ENCODE measurements at regions not wholly inside any gene's neighbourhood (a gene's known extent, or its start where the extent isn't known, plus 50 kb on each side); places are given as distances from the start of the nearest gene placed in this dataset.

GRCh38 chr12:87323369-87323768 lies 705.8 kb downstream of the C12orf50 start:
- Histone ChIP-seq H3K79me2 (no peaks in the 10 kb centered on the region), H3K27ac (no peak overlapping the region), H3K4me3 (ENCODE audit: low read depth, low read length) (no peak overlapping the region), H3K4me1 (no peaks in the 10 kb centered on the region), H3K9me3 (ENCODE audit: control insufficient read depth, low read length) (no peaks in the 10 kb centered on the region), H2AFZ (no peak overlapping the region), H3K36me3 (ENCODE audit: control insufficient read depth, insufficient read depth, low read length) (no peaks in the 10 kb centered on the region), H3K9ac (no peak overlapping the region), H3K27me3 (ENCODE audit: control insufficient read depth, insufficient read depth, low read length) (no peaks in the 10 kb centered on the region), H3K4me2 (ENCODE audit: low read length) (no peak overlapping the region)
- TF ChIP-seq CTCF (IDR thresholded peaks at IDR 0.05): no peak

- H3K27me3 ChIP-seq (ENCODE audit: control insufficient read depth, insufficient read depth, low read length): no peaks in the 10 kb centered on the region
- no peak overlapping the region for H2AFZ ChIP-seq
- TF ChIP-seq CTCF (IDR thresholded peaks at IDR 0.05): no peak
- H3K27ac ChIP-seq: no peak overlapping the region
- no peaks in the 10 kb centered on the region for H3K79me2 ChIP-seq
- H3K9ac ChIP-seq: no peak overlapping the region
- no peak overlapping the region for H3K4me2 ChIP-seq (ENCODE audit: low read length)
- H3K36me3 ChIP-seq (ENCODE audit: control insufficient read depth, insufficient read depth, low read length): no peaks in the 10 kb centered on the region
- H3K9me3 ChIP-seq (ENCODE audit: control insufficient read depth, low read length): no peaks in the 10 kb centered on the region
- no peaks in the 10 kb centered on the region for H3K4me1 ChIP-seq
- no peak overlapping the region for H3K4me3 ChIP-seq (ENCODE audit: low read depth, low read length)
Measured at GRCh38 chr12:87320724-87321123, 708.5 kb downstream of the C12orf50 start.

GRCh38 chr12:87317302-87317701 lies 711.9 kb downstream of the C12orf50 start:
- H3K27ac ChIP-seq: no peak overlapping the region
- H3K4me3 ChIP-seq (ENCODE audit: low read depth, low read length): no peak overlapping the region
- H3K36me3 ChIP-seq (ENCODE audit: control insufficient read depth, insufficient read depth, low read length): no peaks in the 10 kb centered on the region
- H3K27me3 ChIP-seq (ENCODE audit: control insufficient read depth, insufficient read depth, low read length): no peaks in the 10 kb centered on the region
- H2AFZ ChIP-seq: no peak overlapping the region
- H3K4me1 ChIP-seq: no peaks in the 10 kb centered on the region
- H3K79me2 ChIP-seq: no peaks in the 10 kb centered on the region
- TF ChIP-seq CTCF (IDR thresholded peaks at IDR 0.05): no peak
- H3K9ac ChIP-seq: no peak overlapping the region
- no peak overlapping the region for H3K4me2 ChIP-seq (ENCODE audit: low read length)
- no peaks in the 10 kb centered on the region for H3K9me3 ChIP-seq (ENCODE audit: control insufficient read depth, low read length)

- Histone ChIP-seq H3K4me2 (ENCODE audit: low read length) (no peak overlapping the region), H3K9me3 (ENCODE audit: control insufficient read depth, low read length) (no peaks in the 10 kb centered on the region), H3K79me2 (no peaks in the 10 kb centered on the region), H3K4me1 (no peaks in the 10 kb centered on the region), H3K36me3 (ENCODE audit: control insufficient read depth, insufficient read depth, low read length) (no peaks in the 10 kb centered on the region), H3K9ac (no peak overlapping the region), H3K4me3 (ENCODE audit: low read depth, low read length) (no peak overlapping the region), H3K27ac (no peak overlapping the region), H2AFZ (no peak overlapping the region), H3K27me3 (ENCODE audit: control insufficient read depth, insufficient read depth, low read length) (no peaks in the 10 kb centered on the region)
- no peak for TF ChIP-seq CTCF (IDR thresholded peaks at IDR 0.05)
Measured at GRCh38 chr12:87311206-87311605, 718.0 kb downstream of the C12orf50 start.

GRCh38 chr12:87310126-87310525 lies 719.1 kb downstream of the C12orf50 start:
- H3K4me3 ChIP-seq (ENCODE audit: low read depth, low read length): no peak overlapping the region
- H3K27me3 ChIP-seq (ENCODE audit: control insufficient read depth, insufficient read depth, low read length): no peaks in the 10 kb centered on the region
- no peak overlapping the region for H3K9ac ChIP-seq
- H3K27ac ChIP-seq: no peak overlapping the region
- TF ChIP-seq CTCF (IDR thresholded peaks at IDR 0.05): no peak
- no peaks in the 10 kb centered on the region for H3K4me1 ChIP-seq
- no peak overlapping the region for H2AFZ ChIP-seq
- H3K36me3 ChIP-seq (ENCODE audit: control insufficient read depth, insufficient read depth, low read length): no peaks in the 10 kb centered on the region
- H3K4me2 ChIP-seq (ENCODE audit: low read length): no peak overlapping the region
- no peaks in the 10 kb centered on the region for H3K79me2 ChIP-seq
- H3K9me3 ChIP-seq (ENCODE audit: control insufficient read depth, low read length): no peaks in the 10 kb centered on the region

All from parathyroid adenoma (tissue), 2 donors.